GM21515 (cell line): ENCODE measurements at regions not wholly inside any gene's neighbourhood (a gene's known extent, or its start where the extent isn't known, plus 50 kb on each side); places are given as distances from the start of the nearest gene placed in this dataset.
A peak's percentile ranks its signal among the peaks of the same experiment; 100 is the strongest.

ENCODE experiments used
- ATAC-seq: cut with Tn5 transposase; IDR thresholded peaks from one replicate; pipeline ENCODE4 v1.9.1; 2021; ENCODE audit not compliant: unreplicated experiment

- ATAC-seq, result no peak
These were observed 363.6 kb downstream of the TFAP2A start for GRCh38 chr6:10051283-10051682.

GRCh38 chr6:10048370-10049297 is 366.2 kb downstream of the TFAP2A start:
- ATAC-seq, result no peak

GRCh38 chr6:10042280-10042679 is 372.6 kb downstream of the TFAP2A start:
- no peak for ATAC-seq

- ATAC-seq, result no peak
These were observed 381.5 kb downstream of the TFAP2A start for GRCh38 chr6:10033223-10033829.

GRCh38 chr6:10031617-10032016 is 383.3 kb downstream of the TFAP2A start:
- no peak for ATAC-seq

GRCh38 chr6:10030942-10031537 is 383.8 kb downstream of the TFAP2A start:
- ATAC-seq, result peak; percentile 58

GRCh38 chr6:10028222-10028621 is 386.7 kb downstream of the TFAP2A start:
- no peak for ATAC-seq

- ATAC-seq, result no peak
These were observed 395.0 kb downstream of the TFAP2A start for GRCh38 chr6:10019851-10020250.

GRCh38 chr6:10014557-10014956 is 400.3 kb downstream of the TFAP2A start:
- ATAC-seq, result no peak

- ATAC-seq, result no peak
These were observed 414.3 kb downstream of the TFAP2A start for GRCh38 chr6:10000551-10000950.

GRCh38 chr6:9999796-10000195 is 415.1 kb downstream of the TFAP2A start:
- ATAC-seq, result no peak

- no peak for ATAC-seq
These were observed 428.6 kb downstream of the TFAP2A start for GRCh38 chr6:9986273-9986672.

- no peak for ATAC-seq
These were observed 429.4 kb downstream of the TFAP2A start for GRCh38 chr6:9985481-9985880.

GRCh38 chr6:9984607-9985006 is 430.3 kb downstream of the TFAP2A start:
- no peak for ATAC-seq

GRCh38 chr6:9983168-9983567 is 431.7 kb downstream of the TFAP2A start:
- ATAC-seq, result no peak

GRCh38 chr6:9982215-9982614 is 432.7 kb downstream of the TFAP2A start:
- no peak for ATAC-seq

- no peak for ATAC-seq
These were observed 434.9 kb downstream of the TFAP2A start for GRCh38 chr6:9979996-9980395.

- no peak for ATAC-seq
These were observed 436.4 kb downstream of the TFAP2A start for GRCh38 chr6:9978480-9978879.

GRCh38 chr6:9977411-9977810 is 437.5 kb downstream of the TFAP2A start:
- no peak for ATAC-seq

GRCh38 chr6:9961646-9962045 is 453.2 kb downstream of the TFAP2A start:
- no peak for ATAC-seq

GRCh38 chr6:9957215-9957759 is 457.6 kb downstream of the TFAP2A start:
- no peak for ATAC-seq

GRCh38 chr6:9948678-9949077 is 466.2 kb downstream of the TFAP2A start:
- no peak for ATAC-seq
